ENCODE measurements at regions not wholly inside any gene's neighbourhood (a gene's known extent, or its start where the extent isn't known, plus 50 kb on each side); places are given as distances from the start of the nearest gene placed in this dataset.

DNA sequence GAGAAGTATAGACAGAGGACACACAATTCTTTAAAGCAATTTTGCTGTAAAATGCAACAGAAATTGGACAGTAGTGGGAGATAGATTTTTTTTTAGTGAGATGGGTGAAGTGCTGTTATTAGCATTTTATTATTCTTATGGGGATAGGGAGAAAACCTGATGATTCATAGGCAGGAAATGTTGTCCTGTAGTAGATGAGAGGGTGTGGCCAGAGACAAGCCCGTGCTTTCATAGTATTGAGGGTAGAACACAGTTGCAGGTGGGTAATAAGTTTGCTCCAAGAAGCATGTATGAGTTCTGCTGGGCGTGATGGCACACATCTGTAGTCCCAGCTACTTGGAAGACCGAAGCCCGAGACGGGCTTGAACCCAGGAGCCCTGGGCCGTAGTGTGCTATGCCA lies 128.3 kb upstream of the ARHGAP28 start:
- ChIA-PET POLR2A (no interaction called here), CTCF (no interaction called here)
- no peaks in the 10 kb centered on the region for H3K36me3 Mint-ChIP-seq (ENCODE audit: low read depth)
- no peaks in the 10 kb centered on the region for H3K27me3 Mint-ChIP-seq
- TF ChIP-seq, protein P1, sequence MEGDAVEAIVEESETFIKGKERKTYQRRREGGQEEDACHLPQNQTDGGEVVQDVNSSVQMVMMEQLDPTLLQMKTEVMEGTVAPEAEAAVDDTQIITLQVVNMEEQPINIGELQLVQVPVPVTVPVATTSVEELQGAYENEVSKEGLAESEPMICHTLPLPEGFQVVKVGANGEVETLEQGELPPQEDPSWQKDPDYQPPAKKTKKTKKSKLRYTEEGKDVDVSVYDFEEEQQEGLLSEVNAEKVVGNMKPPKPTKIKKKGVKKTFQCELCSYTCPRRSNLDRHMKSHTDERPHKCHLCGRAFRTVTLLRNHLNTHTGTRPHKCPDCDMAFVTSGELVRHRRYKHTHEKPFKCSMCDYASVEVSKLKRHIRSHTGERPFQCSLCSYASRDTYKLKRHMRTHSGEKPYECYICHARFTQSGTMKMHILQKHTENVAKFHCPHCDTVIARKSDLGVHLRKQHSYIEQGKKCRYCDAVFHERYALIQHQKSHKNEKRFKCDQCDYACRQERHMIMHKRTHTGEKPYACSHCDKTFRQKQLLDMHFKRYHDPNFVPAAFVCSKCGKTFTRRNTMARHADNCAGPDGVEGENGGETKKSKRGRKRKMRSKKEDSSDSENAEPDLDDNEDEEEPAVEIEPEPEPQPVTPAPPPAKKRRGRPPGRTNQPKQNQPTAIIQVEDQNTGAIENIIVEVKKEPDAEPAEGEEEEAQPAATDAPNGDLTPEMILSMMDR (IDR thresholded peaks at IDR 0.05) = no peak
- no peaks in the 10 kb centered on the region for H3K9me3 Mint-ChIP-seq
- ATAC-seq (no peak), DNase-seq (no peak)
- H3K27ac Mint-ChIP-seq = no peak overlapping the region
- no peak overlapping the region for H3K4me3 Mint-ChIP-seq
- no peaks in the 10 kb centered on the region for H3K4me1 Mint-ChIP-seq (ENCODE audit: low read depth)
- intact Hi-C loops (cut with micrococcal nuclease) = no loop called here

DNA sequence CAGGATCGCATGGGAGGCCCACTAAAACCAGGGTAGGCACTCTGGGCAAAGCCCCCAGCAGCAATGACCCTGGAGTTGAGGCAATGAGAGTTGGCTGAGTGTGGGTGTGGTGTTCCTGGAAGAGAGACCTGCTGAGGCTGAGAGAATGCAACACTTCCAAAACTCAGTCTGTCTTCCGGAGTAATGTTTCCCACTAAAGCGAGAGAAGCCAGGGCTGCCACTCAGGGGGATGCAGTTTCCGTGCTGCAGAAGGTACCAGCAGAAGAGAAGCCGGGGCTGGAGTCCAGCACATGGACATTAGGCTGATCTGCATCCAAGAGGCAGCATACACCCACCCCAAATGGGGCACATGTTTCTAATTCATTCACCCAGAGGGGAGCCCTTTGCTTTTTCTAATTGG lies 127.2 kb upstream of the ARHGAP28 start:
- Mint-ChIP-seq H3K27me3 (no peaks in the 10 kb centered on the region), H3K36me3 (ENCODE audit: low read depth) (no peaks in the 10 kb centered on the region), H3K9me3 (no peaks in the 10 kb centered on the region), H3K4me1 (ENCODE audit: low read depth) (no peaks in the 10 kb centered on the region), H3K4me3 (no peak overlapping the region), H3K27ac (no peak overlapping the region)
- TF ChIP-seq, protein P1 (IDR thresholded peaks at IDR 0.05) = no peak
- POLR2A ChIA-PET = no interaction called here
- CTCF ChIA-PET = no interaction called here
- intact Hi-C loops (cut with micrococcal nuclease) = no loop called here
- no peak for DNase-seq
- ATAC-seq = no peak

DNA sequence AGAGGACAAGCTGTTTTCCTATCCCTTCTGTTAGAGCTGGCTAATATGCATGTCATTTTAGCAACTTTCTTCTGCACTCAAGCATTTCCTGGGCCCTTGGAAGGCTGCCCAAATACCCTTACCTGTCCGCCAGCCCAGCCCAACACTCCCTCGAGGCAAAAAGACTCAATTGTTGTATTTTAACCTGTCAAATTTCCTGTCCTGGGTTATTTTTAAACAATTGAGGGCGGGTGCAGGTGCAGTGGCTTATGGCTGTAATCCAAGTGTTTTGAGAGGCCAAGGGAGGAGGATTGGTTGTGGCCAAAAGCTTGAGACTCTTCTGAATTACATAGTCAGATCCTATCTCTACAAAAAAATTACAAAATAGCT lies 125.0 kb upstream of the ARHGAP28 start:
- ATAC-seq (no peak), DNase-seq (no peak)
- CTCF ChIA-PET = no interaction called here
- Mint-ChIP-seq H3K27me3 (no peaks in the 10 kb centered on the region), H3K4me3 (no peak overlapping the region), H3K9me3 (peaks cover 2% of the 10 kb centered on the region), H3K27ac (no peak overlapping the region), H3K36me3 (ENCODE audit: low read depth) (no peaks in the 10 kb centered on the region), H3K4me1 (ENCODE audit: low read depth) (no peaks in the 10 kb centered on the region)
- intact Hi-C loops (cut with micrococcal nuclease) = no loop called here
- POLR2A ChIA-PET = no interaction called here
- TF ChIP-seq, protein P1 (IDR thresholded peaks at IDR 0.05) = no peak

DNA sequence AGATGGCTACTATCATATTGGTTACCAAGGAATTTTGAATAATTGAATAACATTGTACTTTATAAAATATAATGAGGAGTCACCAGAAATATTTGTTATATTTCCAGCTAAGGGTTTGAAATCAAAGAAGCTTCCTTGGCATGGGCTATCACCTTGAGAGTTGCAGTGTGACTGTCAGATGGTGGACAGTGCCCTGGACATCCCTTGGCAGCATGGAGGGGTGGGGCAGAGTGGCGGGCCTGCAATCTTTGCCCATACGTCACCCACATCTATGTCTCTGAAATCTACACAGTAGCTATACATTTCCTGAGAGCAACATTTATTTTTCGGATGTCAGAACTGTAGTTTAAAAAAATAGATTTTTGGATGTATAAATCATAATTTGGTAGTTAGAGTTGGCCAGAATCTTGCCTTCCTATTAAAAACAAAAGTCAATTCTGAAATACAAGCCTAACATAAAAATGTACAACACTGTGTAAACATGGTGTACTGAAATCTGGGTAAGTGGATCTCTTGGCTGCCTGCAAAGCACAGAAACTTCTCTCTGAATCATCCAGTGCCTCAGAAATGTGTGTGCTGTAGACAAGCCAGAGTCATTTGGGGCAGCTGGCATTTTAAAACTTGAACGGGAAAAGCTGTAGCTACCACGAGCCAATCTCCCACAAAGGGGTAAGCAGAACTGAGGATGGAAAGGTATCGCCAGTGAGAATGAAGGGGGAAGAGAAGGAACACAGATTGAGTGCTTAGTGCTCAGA lies 124.2 kb upstream of the ARHGAP28 start:
- no peak for DNase-seq
- peaks cover 2% of the 10 kb centered on the region for H3K9me3 Mint-ChIP-seq
- CTCF ChIA-PET = no interaction called here
- H3K4me1 Mint-ChIP-seq (ENCODE audit: low read depth) = no peaks in the 10 kb centered on the region
- H3K4me3 Mint-ChIP-seq = no peak overlapping the region
- H3K36me3 Mint-ChIP-seq (ENCODE audit: low read depth) = no peaks in the 10 kb centered on the region
- H3K27ac Mint-ChIP-seq = no peak overlapping the region
- intact Hi-C loops (cut with micrococcal nuclease) = no loop called here
- TF ChIP-seq, protein P1 (IDR thresholded peaks at IDR 0.05) = no peak
- no peaks in the 10 kb centered on the region for H3K27me3 Mint-ChIP-seq
- no peak for ATAC-seq
- POLR2A ChIA-PET = no interaction called here

- DNase-seq (no peak), ATAC-seq (no peak)
- CTCF ChIA-PET = no interaction called here
- no peak overlapping the region for H3K27ac Mint-ChIP-seq
- H3K27me3 Mint-ChIP-seq = no peaks in the 10 kb centered on the region
- H3K4me3 Mint-ChIP-seq = no peak overlapping the region
- peaks cover 4% of the 10 kb centered on the region for H3K9me3 Mint-ChIP-seq
- POLR2A ChIA-PET = no interaction called here
- H3K36me3 Mint-ChIP-seq (ENCODE audit: low read depth) = no peaks in the 10 kb centered on the region
- H3K4me1 Mint-ChIP-seq (ENCODE audit: low read depth) = no peaks in the 10 kb centered on the region
- TF ChIP-seq, protein P1 (IDR thresholded peaks at IDR 0.05) = no peak
- intact Hi-C loops (cut with micrococcal nuclease) = no loop called here
Observed at GRCh38 chr18:6606411-6607085, 123.0 kb upstream of the ARHGAP28 start.
